Mesendoderm (in vitro differentiated cells): ENCODE measurements at regions not wholly inside any gene's neighbourhood (a gene's known extent, or its start where the extent isn't known, plus 50 kb on each side); places are given as distances from the start of the nearest gene placed in this dataset.

Experiments
- DNase-seq: peaks from one replicate; pipeline ENCODE4 v3.0.0; 2013
- H2AK5ac ChIP-seq: 2 replicates; pipeline ENCODE4 v1.6.1; 2013; ENCODE audit warnings: low read length, inconsistent platforms
- H2BK120ac ChIP-seq: 2 replicates; pipeline ENCODE4 v1.6.1; 2013; ENCODE audit warnings: low read depth, mild to moderate bottlenecking, low read length, moderate library complexity, mixed read lengths
- H2BK15ac ChIP-seq: replicated peaks from 2 replicates; pipeline ENCODE4 v1.6.1; 2013; ENCODE audit warnings: low read depth, mild to moderate bottlenecking, moderate library complexity
- H2BK5ac ChIP-seq: 2 replicates; pipeline ENCODE4 v1.6.1; 2013; ENCODE audit warnings: low read length, inconsistent platforms
- H3K18ac ChIP-seq: 2 replicates; pipeline ENCODE4 v1.6.1; 2013; ENCODE audit warnings: mild to moderate bottlenecking, low read length, mixed read lengths
- H3K23ac ChIP-seq: one replicate; pipeline ENCODE4 v1.6.1; 2013; ENCODE audit warnings: low read length
- H3K27ac ChIP-seq: 2 replicates; pipeline ENCODE4 v1.5.1; 2013; ENCODE audit warnings: low read depth, mild to moderate bottlenecking, inconsistent platforms, low read length, moderate library complexity
- H3K27me3 ChIP-seq: 2 replicates; pipeline ENCODE4 v1.6.1; 2013; ENCODE audit warnings: low read length, control low read depth, mild to moderate bottlenecking, inconsistent platforms; ENCODE audit not compliant: insufficient read depth, poor library complexity
- H3K36me3 ChIP-seq: 2 replicates; pipeline ENCODE4 v1.6.1; 2013; ENCODE audit warnings: low read length, inconsistent platforms; ENCODE audit not compliant: control insufficient read depth, insufficient read depth
- H3K4ac ChIP-seq: one replicate; pipeline ENCODE4 v1.6.1; 2013; ENCODE audit warnings: low read depth, mild to moderate bottlenecking, low read length, moderate library complexity
- H3K4me1 ChIP-seq: 2 replicates; pipeline ENCODE4 v1.6.1; 2013; ENCODE audit warnings: low read depth, low read length, inconsistent platforms; ENCODE audit not compliant: control insufficient read depth
- H3K4me2 ChIP-seq: 2 replicates; pipeline ENCODE4 v1.6.1; 2013; ENCODE audit warnings: low read length
- H3K4me3 ChIP-seq: 2 replicates; pipeline ENCODE4 v1.5.1; 2013; ENCODE audit warnings: mild to moderate bottlenecking, low read length
- H3K56ac ChIP-seq: one replicate; pipeline ENCODE4 v1.6.1; 2013; ENCODE audit warnings: low read length
- H3K79me1 ChIP-seq: 2 replicates; pipeline ENCODE4 v1.6.1; 2013; ENCODE audit warnings: low read length, inconsistent platforms
- H3K79me2 ChIP-seq: 2 replicates; pipeline ENCODE4 v1.6.1; 2013; ENCODE audit warnings: mild to moderate bottlenecking, low read length; ENCODE audit not compliant: control insufficient read depth, insufficient read depth
- H3K9ac ChIP-seq: 2 replicates; pipeline ENCODE4 v1.6.1; 2013; ENCODE audit warnings: low read length, inconsistent platforms
- H4K5ac ChIP-seq: one replicate; pipeline ENCODE4 v1.6.1; 2013; ENCODE audit warnings: low read length
- H4K8ac ChIP-seq: one replicate; pipeline ENCODE4 v1.6.1; 2013; ENCODE audit warnings: low read depth, mild to moderate bottlenecking, control low read depth, low read length, moderate library complexity
- WGBS: extraction: QIAGEN DNeasy Blood & Tissue Kit; methylation state at CpG from one replicate; pipeline ENCODE4 v1.1.7; 2013; ENCODE audit warnings: low lambda C conversion rate, missing lambda C conversion rate; ENCODE audit not compliant: insufficient coverage; ENCODE audit errors: extremely low coverage; 5-methylcytosine and 5-hydroxymethylcytosine counted together

GRCh38 chr6:132931936-132932514, 117.7 kb downstream of the RPS12 start:
- Histone ChIP-seq H2AK5ac (no peak overlapping the region), H3K79me1 (no peaks in the 10 kb centered on the region), H3K9ac (no peak overlapping the region), H4K8ac (no peak overlapping the region), H3K4me2 (no peak overlapping the region), H4K5ac (no peak overlapping the region), H3K4me1 (no peaks in the 10 kb centered on the region), H3K36me3 (no peaks in the 10 kb centered on the region), H3K4me3 (no peak overlapping the region), H3K79me2 (no peaks in the 10 kb centered on the region), H3K23ac (no peak overlapping the region), H3K27ac (no peak overlapping the region), H2BK120ac (no peak overlapping the region), H3K56ac (no peak overlapping the region), H3K27me3 (no peaks in the 10 kb centered on the region), H2BK15ac (no peak overlapping the region), H3K18ac (no peak overlapping the region), H3K4ac (no peak overlapping the region), H2BK5ac (no peak overlapping the region)
- no CpG with 5 or more reads among the region's 5 CpGs for WGBS
- DNase-seq, result no peak

- Histone ChIP-seq H2BK120ac (no peak overlapping the region), H3K18ac (no peak overlapping the region), H3K79me1 (no peaks in the 10 kb centered on the region), H3K4me1 (no peaks in the 10 kb centered on the region), H3K27me3 (no peaks in the 10 kb centered on the region), H3K9ac (no peak overlapping the region), H2BK15ac (no peak overlapping the region), H3K27ac (no peak overlapping the region), H3K4me2 (no peak overlapping the region), H3K79me2 (no peaks in the 10 kb centered on the region), H3K4me3 (no peak overlapping the region), H3K23ac (no peak overlapping the region), H4K8ac (no peak overlapping the region), H3K56ac (no peak overlapping the region), H4K5ac (no peak overlapping the region), H2AK5ac (no peak overlapping the region), H3K36me3 (no peaks in the 10 kb centered on the region), H2BK5ac (no peak overlapping the region), H3K4ac (no peak overlapping the region)
- no peak for DNase-seq
- WGBS, result no CpG with 5 or more reads among the region's 9 CpGs
Measured at GRCh38 chr6:132932588-132932987, 118.2 kb downstream of the RPS12 start.

GRCh38 chr6:132933090-132933489, 118.7 kb downstream of the RPS12 start:
- H3K27ac ChIP-seq, result no peak overlapping the region
- H2BK15ac ChIP-seq, result no peak overlapping the region
- no peak overlapping the region for H4K5ac ChIP-seq
- no peak overlapping the region for H3K56ac ChIP-seq
- no peaks in the 10 kb centered on the region for H3K79me1 ChIP-seq
- no peak overlapping the region for H3K18ac ChIP-seq
- H2BK5ac ChIP-seq, result no peak overlapping the region
- no CpG with 5 or more reads among the region's 8 CpGs for WGBS
- H3K4ac ChIP-seq, result no peak overlapping the region
- H2BK120ac ChIP-seq, result no peak overlapping the region
- H3K79me2 ChIP-seq, result no peaks in the 10 kb centered on the region
- H4K8ac ChIP-seq, result no peak overlapping the region
- H3K4me2 ChIP-seq, result no peak overlapping the region
- no peaks in the 10 kb centered on the region for H3K27me3 ChIP-seq
- no peak overlapping the region for H2AK5ac ChIP-seq
- DNase-seq, result no peak
- H3K9ac ChIP-seq, result no peak overlapping the region
- no peak overlapping the region for H3K4me3 ChIP-seq
- no peaks in the 10 kb centered on the region for H3K36me3 ChIP-seq
- H3K23ac ChIP-seq, result no peak overlapping the region
- no peaks in the 10 kb centered on the region for H3K4me1 ChIP-seq

GRCh38 chr6:132934496-132934895, 120.1 kb downstream of the RPS12 start:
- Histone ChIP-seq H4K8ac (no peak overlapping the region), H3K27ac (no peak overlapping the region), H3K9ac (no peak overlapping the region), H3K4ac (no peak overlapping the region), H3K23ac (no peak overlapping the region), H2BK15ac (no peak overlapping the region), H3K56ac (no peak overlapping the region), H2BK120ac (no peak overlapping the region), H3K36me3 (no peaks in the 10 kb centered on the region), H3K18ac (no peak overlapping the region), H3K4me1 (no peaks in the 10 kb centered on the region), H3K27me3 (no peaks in the 10 kb centered on the region), H3K4me2 (no peak overlapping the region), H2BK5ac (no peak overlapping the region), H3K4me3 (no peak overlapping the region), H3K79me2 (no peaks in the 10 kb centered on the region), H4K5ac (no peak overlapping the region), H2AK5ac (no peak overlapping the region), H3K79me1 (no peaks in the 10 kb centered on the region)
- WGBS, result no CpG with 5 or more reads among the region's 4 CpGs
- DNase-seq, result no peak

GRCh38 chr6:132936646-132937045, 122.3 kb downstream of the RPS12 start:
- DNase-seq, result no peak
- no peak overlapping the region for H4K5ac ChIP-seq
- no peak overlapping the region for H3K4me3 ChIP-seq
- no peak overlapping the region for H2BK5ac ChIP-seq
- no peak overlapping the region for H4K8ac ChIP-seq
- no peak overlapping the region for H3K9ac ChIP-seq
- no peak overlapping the region for H2AK5ac ChIP-seq
- H3K27me3 ChIP-seq, result no peaks in the 10 kb centered on the region
- no peak overlapping the region for H3K4ac ChIP-seq
- H2BK120ac ChIP-seq, result no peak overlapping the region
- H3K4me1 ChIP-seq, result no peaks in the 10 kb centered on the region
- H3K23ac ChIP-seq, result no peak overlapping the region
- no peaks in the 10 kb centered on the region for H3K79me2 ChIP-seq
- no peak overlapping the region for H2BK15ac ChIP-seq
- H3K56ac ChIP-seq, result no peak overlapping the region
- WGBS, result no CpG with 5 or more reads among the region's 2 CpGs
- H3K18ac ChIP-seq, result no peak overlapping the region
- no peak overlapping the region for H3K4me2 ChIP-seq
- H3K79me1 ChIP-seq, result no peaks in the 10 kb centered on the region
- no peaks in the 10 kb centered on the region for H3K36me3 ChIP-seq
- no peak overlapping the region for H3K27ac ChIP-seq

GRCh38 chr6:132937466-132937906, 123.1 kb downstream of the RPS12 start:
- no peak overlapping the region for H3K4ac ChIP-seq
- H3K18ac ChIP-seq, result no peak overlapping the region
- H3K4me2 ChIP-seq, result no peak overlapping the region
- no peaks in the 10 kb centered on the region for H3K36me3 ChIP-seq
- no peak overlapping the region for H3K56ac ChIP-seq
- H4K5ac ChIP-seq, result no peak overlapping the region
- no peak overlapping the region for H2BK5ac ChIP-seq
- no peak overlapping the region for H3K23ac ChIP-seq
- WGBS, result no CpG with 5 or more reads among the region's 5 CpGs
- no peak overlapping the region for H2BK15ac ChIP-seq
- no peak overlapping the region for H3K9ac ChIP-seq
- H3K4me3 ChIP-seq, result no peak overlapping the region
- H3K4me1 ChIP-seq, result no peaks in the 10 kb centered on the region
- no peak overlapping the region for H2BK120ac ChIP-seq
- no peaks in the 10 kb centered on the region for H3K27me3 ChIP-seq
- no peak overlapping the region for H3K27ac ChIP-seq
- H3K79me1 ChIP-seq, result no peaks in the 10 kb centered on the region
- no peak overlapping the region for H4K8ac ChIP-seq
- H2AK5ac ChIP-seq, result no peak overlapping the region
- DNase-seq, result peak; percentile 74
- no peaks in the 10 kb centered on the region for H3K79me2 ChIP-seq
